IMR-90 (cell line): ENCODE measurements at regions not wholly inside any gene's neighbourhood (a gene's known extent, or its start where the extent isn't known, plus 50 kb on each side); places are given as distances from the start of the nearest gene placed in this dataset.
A peak's percentile ranks its signal among the peaks of the same experiment; 100 is the strongest.

ENCODE experiments used
- ATAC-seq: fragments of 200-7000 bp; cut with Tn5 transposase; 2 replicates; pipeline ENCODE4 v1.9.1; 2020; ENCODE audit warnings: low read depth, mild to moderate bottlenecking, moderate library complexity
- BruUV-seq: library from RNA; stranded (reverse); fragments of 400-500 nt; replicated peaks from 2 replicates; lab custom pipeline; 2021; lab: Mats Ljungman, UMichigan
- CTCF ChIA-PET: fragments of 300-600 bp; formaldehyde crosslinking; extraction: SDS; loops from one replicate; lab custom pipeline; 2021; ENCODE audit warnings: antibody characterized with exemption; lab: Yijun Ruan, JAX
- POLR2A ChIA-PET: fragments of 300-600 bp; sonication (Branson Sonifier 250); formaldehyde crosslinking; loops from one replicate; lab custom pipeline; 2022; ENCODE audit warnings: antibody characterized with exemption; ENCODE audit not compliant: unreplicated experiment; lab: Charles Lee
- DNase-seq: peaks from one replicate; pipeline ENCODE4 v3.0.0; 2013
- H2AFZ ChIP-seq: replicated peaks from 2 replicates; pipeline ENCODE3; 2013; ENCODE audit warnings: low read length, mild to moderate bottlenecking; ENCODE audit not compliant: poor library complexity
- H2AK5ac ChIP-seq: 2 replicates; pipeline ENCODE4 v1.6.1; 2013; ENCODE audit warnings: low read depth, low read length, inconsistent platforms
- H2AK9ac ChIP-seq: replicated peaks from 2 replicates; pipeline ENCODE3; 2013; ENCODE audit warnings: mild to moderate bottlenecking, low read depth, low read length, moderate library complexity; ENCODE audit not compliant: poor library complexity
- H2BK120ac ChIP-seq: 2 replicates; pipeline ENCODE4 v1.6.1; 2013; ENCODE audit warnings: low read depth, low read length, inconsistent platforms
- H2BK15ac ChIP-seq: 3 replicates; pipeline ENCODE4 v1.6.1; 2013; ENCODE audit warnings: low read depth, low read length, inconsistent platforms
- H2BK20ac ChIP-seq: 2 replicates; pipeline ENCODE4 v1.6.1; 2013; ENCODE audit warnings: low read depth, mild to moderate bottlenecking, inconsistent platforms, low read length, moderate library complexity
- H2BK5ac ChIP-seq: 2 replicates; pipeline ENCODE4 v1.6.1; 2013; ENCODE audit warnings: mild to moderate bottlenecking, low read depth, low read length, inconsistent platforms; ENCODE audit not compliant: poor library complexity, severe bottlenecking
- H3K14ac ChIP-seq: replicated peaks from 2 replicates; pipeline ENCODE4 v1.6.1; 2013; ENCODE audit warnings: low read depth, low read length, inconsistent platforms
- H3K18ac ChIP-seq: 2 replicates; pipeline ENCODE4 v1.6.1; 2013; ENCODE audit warnings: low read depth, low read length, control low read depth
- H3K23ac ChIP-seq: 2 replicates; pipeline ENCODE4 v1.6.1; 2013; ENCODE audit warnings: low read depth, low read length, inconsistent platforms
- H3K27ac ChIP-seq: 2 replicates; pipeline ENCODE4 v1.5.1; 2013; ENCODE audit warnings: mild to moderate bottlenecking, control low read depth, low read length; ENCODE audit not compliant: insufficient read depth
- H3K27me3 ChIP-seq: 2 replicates; pipeline ENCODE4 v1.6.1; 2013; ENCODE audit warnings: low read length; ENCODE audit not compliant: control insufficient read depth, insufficient read depth
- H3K36me3 ChIP-seq: 2 replicates; pipeline ENCODE4 v1.6.1; 2013; ENCODE audit warnings: low read length, mixed read lengths; ENCODE audit not compliant: control insufficient read depth, insufficient read depth
- H3K4ac ChIP-seq: 2 replicates; pipeline ENCODE4 v1.6.1; 2013; ENCODE audit warnings: low read depth, low read length, inconsistent platforms
- H3K4me1 ChIP-seq: 2 replicates; pipeline ENCODE4 v1.6.1; 2013; ENCODE audit warnings: low read length, mixed read lengths; ENCODE audit not compliant: control insufficient read depth, insufficient read depth
- H3K4me2 ChIP-seq: 2 replicates; pipeline ENCODE4 v1.6.1; 2013; ENCODE audit warnings: low read depth, mild to moderate bottlenecking, control low read depth, low read length, moderate library complexity
- H3K4me3 ChIP-seq: 2 replicates; pipeline ENCODE4 v1.5.1; 2013; ENCODE audit warnings: low read depth, mild to moderate bottlenecking, control low read depth, low read length, moderate library complexity; ENCODE audit not compliant: insufficient read depth
- H3K56ac ChIP-seq: 2 replicates; pipeline ENCODE4 v1.6.1; 2013; ENCODE audit warnings: low read length, inconsistent platforms; ENCODE audit not compliant: insufficient read depth; ENCODE audit errors: extremely low read depth
- H3K79me1 ChIP-seq, 2 experiments: 2 replicates each; pipeline ENCODE4 v1.6.1; 2013; ENCODE audit warnings: low read length in 2 of 2, inconsistent platforms in 1 of 2, low read depth in 1 of 2
- H3K9ac ChIP-seq: 2 replicates; pipeline ENCODE4 v1.6.1; 2013; ENCODE audit warnings: low read depth, low read length, control low read depth
- H3K9me1 ChIP-seq: 2 replicates; pipeline ENCODE4 v1.6.1; 2013; ENCODE audit warnings: low read length, inconsistent platforms; ENCODE audit not compliant: insufficient read depth
- H3K9me3 ChIP-seq: 2 replicates; pipeline ENCODE4 v1.6.1; 2013; ENCODE audit warnings: low read length; ENCODE audit not compliant: control insufficient read depth, insufficient read depth
- H4K20me1 ChIP-seq: 2 replicates; pipeline ENCODE4 v1.6.1; 2013; ENCODE audit warnings: low read length, inconsistent platforms; ENCODE audit not compliant: insufficient read depth
- H4K5ac ChIP-seq: 2 replicates; pipeline ENCODE4 v1.6.1; 2013; ENCODE audit warnings: mild to moderate bottlenecking, low read depth, low read length, control low read depth
- H4K8ac ChIP-seq, 2 experiments: 2 replicates each; pipeline ENCODE4 v1.6.1; 2013; ENCODE audit warnings: low read depth in 2 of 2, low read length in 2 of 2, control low read depth in 1 of 2, inconsistent platforms in 1 of 2
- H4K91ac ChIP-seq: 2 replicates; pipeline ENCODE4 v1.6.1; 2013; ENCODE audit warnings: low read depth, low read length, inconsistent platforms; ENCODE audit not compliant: insufficient read depth
- BHLHE40 ChIP-seq: fragments of 150-350 bp; IDR thresholded peaks from 2 replicates; pipeline ENCODE4 v1.6.1; 2016; ENCODE audit warnings: mild to moderate bottlenecking, low read depth, low read length
- CEBPB ChIP-seq: IDR thresholded peaks from 2 replicates; pipeline ENCODE4 v1.6.1; 2012; ENCODE audit warnings: low read depth, low read length, improper control_type of control experiment
- CHD1 ChIP-seq: IDR thresholded peaks from 2 replicates; pipeline ENCODE4 v1.6.1; 2012; ENCODE audit warnings: low read depth, low read length, improper control_type of control experiment
- FOS ChIP-seq: fragments of 150-350 bp; IDR thresholded peaks from 2 replicates; pipeline ENCODE4 v1.6.1; 2016; ENCODE audit warnings: low read depth, low read length
- MAZ ChIP-seq: IDR thresholded peaks from 2 replicates; pipeline ENCODE4 v1.6.1; 2012; ENCODE audit warnings: low read depth, mild to moderate bottlenecking, low read length, improper control_type of control experiment, moderate library complexity, borderline replicate concordance
- MXI1 ChIP-seq: IDR thresholded peaks from 2 replicates; pipeline ENCODE4 v1.6.1; 2012; ENCODE audit warnings: low read depth, mild to moderate bottlenecking, low read length, moderate library complexity, borderline replicate concordance
- RAD21 ChIP-seq: IDR thresholded peaks from 2 replicates; pipeline ENCODE4 v1.6.1; 2012; ENCODE audit warnings: low read length, improper control_type of control experiment
- RFX5 ChIP-seq: IDR thresholded peaks from 2 replicates; pipeline ENCODE4 v1.8.0; 2012; ENCODE audit warnings: low read depth, mild to moderate bottlenecking, low read length, moderate library complexity
- SMC3 ChIP-seq: fragments of 150-350 bp; IDR thresholded peaks from 2 replicates; pipeline ENCODE4 v1.6.1; 2016; ENCODE audit warnings: low read depth, mild to moderate bottlenecking, antibody characterized with exemption, low read length, moderate library complexity
- WGBS, 2 experiments: methylation state at CpG; one replicate each; pipeline versions ENCODE4 v1.1.5 to v1.1.7; 2013; ENCODE audit warnings: missing lambda C conversion rate in 2 of 2; ENCODE audit not compliant: insufficient read length in 1 of 2; ENCODE audit errors: extremely low coverage in 2 of 2; 5-methylcytosine and 5-hydroxymethylcytosine counted together
- dilution Hi-C: fragments of 300-500 bp; cut with HindIII; formaldehyde crosslinking; loops from one replicate; pipeline ENCODE4 v1.14.3; 2018; ENCODE audit warnings: low sequenced_read_pairs; ENCODE audit not compliant: unreplicated experiment
- in situ Hi-C: fragments of 300-500 bp; cut with MboI; formaldehyde crosslinking; loops from 3 replicates; pipeline ENCODE4 v1.14.3; 2019; ENCODE audit warnings: low sequenced_read_pairs, inconsistent platforms, mixed read lengths
- intact Hi-C: fragments of 100-400 bp; cut with micrococcal nuclease; formaldehyde crosslinking; loops from 2 replicates; pipeline ENCODE4 v1.10.0; 2022
- TF ChIP-seq, protein P1 (sequence below): conservative IDR thresholded peaks from 2 replicates; pipeline ENCODE4 v1.5.1; 2012; ENCODE audit warnings: mild to moderate bottlenecking, low read depth, low read length, improper control_type of control experiment

DNA sequence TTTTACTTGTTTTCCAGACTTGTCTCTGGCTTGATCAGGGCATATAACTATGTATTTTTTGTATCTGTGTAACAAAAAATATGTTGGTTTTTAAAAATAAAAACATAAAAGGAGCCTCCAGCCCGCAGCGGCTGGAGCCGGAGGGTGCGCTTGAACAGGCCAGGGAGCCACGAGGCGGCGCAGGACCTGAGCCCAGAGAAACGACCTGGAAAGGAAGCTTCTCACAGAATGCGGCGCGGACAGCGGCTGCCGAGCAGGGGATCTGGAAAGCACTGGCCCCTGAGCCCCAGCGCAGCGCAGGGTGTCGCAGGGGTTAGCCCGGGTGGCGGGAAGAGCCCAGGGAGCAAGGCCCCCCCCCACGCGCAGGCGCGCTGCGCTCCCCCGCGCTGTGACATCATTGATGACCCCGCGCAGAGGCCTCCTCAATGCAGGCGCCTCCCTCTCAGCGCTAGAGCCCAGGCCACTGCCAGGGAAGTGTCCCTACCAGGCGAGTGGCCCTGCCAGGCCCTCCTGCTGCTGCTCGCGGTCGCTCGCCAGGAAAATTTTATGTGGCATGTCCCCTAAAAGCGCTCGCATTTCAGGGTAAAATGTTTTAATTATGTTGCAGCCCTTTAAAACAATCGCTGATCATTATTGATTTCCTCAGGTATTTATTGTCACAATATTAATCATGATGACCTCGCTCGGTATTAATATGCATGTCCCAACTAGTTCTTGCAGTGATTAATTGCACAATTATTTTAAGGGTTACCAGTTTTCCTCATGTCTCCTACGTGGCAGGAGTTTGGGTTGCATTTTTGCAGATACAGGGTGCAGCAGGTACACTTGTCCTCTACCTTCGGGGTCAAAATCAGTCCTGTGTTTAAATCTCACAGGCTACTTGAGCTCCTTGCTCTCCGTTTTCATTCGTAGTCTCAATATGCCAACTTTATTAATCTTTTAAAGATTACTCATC is 134.2 kb downstream of the USP22 start:
- Histone ChIP-seq H2BK5ac (peak overlapping the region; percentile 73), H3K4me3 (peak overlapping the region; percentile 63), H3K9me1 (no peaks in the 10 kb centered on the region), H3K4me2 (peak overlapping the region; percentile 92), H3K4me1 (no peaks in the 10 kb centered on the region), H3K36me3 (no peaks in the 10 kb centered on the region), H3K23ac (no peak overlapping the region; the same call in 1 of the 2 replicates), H4K5ac (peak overlapping the region; percentile 93), H3K9ac (peak overlapping the region; percentile 80), H2AFZ (peak overlapping the region; percentile 99), H4K8ac (peak overlapping the region; percentile 89 to 92), H2AK5ac (no peak overlapping the region), H2BK15ac (no peak overlapping the region; the same call in 2 of the 3 replicates), H2AK9ac (no peak overlapping the region), H3K9me3 (no peaks in the 10 kb centered on the region), H3K56ac (no peak overlapping the region; the same call in 1 of the 2 replicates), H3K27me3 (no peaks in the 10 kb centered on the region), H4K20me1 (no peaks in the 10 kb centered on the region), H3K4ac (peak overlapping the region; percentile 74), H2BK120ac (peak overlapping the region; percentile 85), H3K18ac (peak overlapping the region; percentile 92), H2BK20ac (no peak overlapping the region), H4K91ac (peak overlapping the region; percentile 75), H3K14ac (peak overlapping the region; percentile 76), H3K27ac (peak overlapping the region; percentile 78), H3K79me1 (no peaks in the 10 kb centered on the region)
- dilution Hi-C loops (no loop called here), in situ Hi-C loops (loop anchor here (5.0 kb wide), 1 partner anchor 84 kb away; no protein-coding TSS in a partner anchor), intact Hi-C loops (loop anchor here (1.0 to 10.0 kb wide), 2 partner anchors 54 to 85 kb away; no protein-coding TSS in a partner anchor)
- TF ChIP-seq MXI1, result no peak
- TF ChIP-seq BHLHE40, result no peak
- peak; percentile 58 for TF ChIP-seq SMC3
- TF ChIP-seq RFX5, result no peak
- peak; percentile 80; the same call in 1 of the 2 replicates for TF ChIP-seq MAZ
- TF ChIP-seq CHD1, result no peak
- TF ChIP-seq CEBPB, result no peak
- TF ChIP-seq, protein P1, sequence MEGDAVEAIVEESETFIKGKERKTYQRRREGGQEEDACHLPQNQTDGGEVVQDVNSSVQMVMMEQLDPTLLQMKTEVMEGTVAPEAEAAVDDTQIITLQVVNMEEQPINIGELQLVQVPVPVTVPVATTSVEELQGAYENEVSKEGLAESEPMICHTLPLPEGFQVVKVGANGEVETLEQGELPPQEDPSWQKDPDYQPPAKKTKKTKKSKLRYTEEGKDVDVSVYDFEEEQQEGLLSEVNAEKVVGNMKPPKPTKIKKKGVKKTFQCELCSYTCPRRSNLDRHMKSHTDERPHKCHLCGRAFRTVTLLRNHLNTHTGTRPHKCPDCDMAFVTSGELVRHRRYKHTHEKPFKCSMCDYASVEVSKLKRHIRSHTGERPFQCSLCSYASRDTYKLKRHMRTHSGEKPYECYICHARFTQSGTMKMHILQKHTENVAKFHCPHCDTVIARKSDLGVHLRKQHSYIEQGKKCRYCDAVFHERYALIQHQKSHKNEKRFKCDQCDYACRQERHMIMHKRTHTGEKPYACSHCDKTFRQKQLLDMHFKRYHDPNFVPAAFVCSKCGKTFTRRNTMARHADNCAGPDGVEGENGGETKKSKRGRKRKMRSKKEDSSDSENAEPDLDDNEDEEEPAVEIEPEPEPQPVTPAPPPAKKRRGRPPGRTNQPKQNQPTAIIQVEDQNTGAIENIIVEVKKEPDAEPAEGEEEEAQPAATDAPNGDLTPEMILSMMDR, result peak; percentile 59
- no peak for TF ChIP-seq FOS
- peak; percentile 46 for TF ChIP-seq RAD21
- CTCF ChIA-PET, result no interaction called here
- POLR2A ChIA-PET, result no interaction called here
- WGBS, 2 experiments, result 1% methylated on average over 20 of the region's 43 CpGs; no CpG with 5 or more reads in 1 of the 2 experiments
- no TSS peak for BruUV-seq
- ATAC-seq (peak; percentile 100), DNase-seq (peak; percentile 53)
